GM12891 (cell line): ENCODE measurements at regions not wholly inside any gene's neighbourhood (a gene's known extent, or its start where the extent isn't known, plus 50 kb on each side); places are given as distances from the start of the nearest gene placed in this dataset.

ENCODE experiments used
- PAX5 ChIP-seq: IDR thresholded peaks from 2 replicates; pipeline ENCODE4 v1.6.1; 2011; ENCODE audit warnings: low read length, moderate library complexity, mild to moderate bottlenecking; ENCODE audit not compliant: insufficient read depth, severe bottlenecking
- POLR2A ChIP-seq: IDR thresholded peaks from 2 replicates; pipeline ENCODE4 v1.6.1; 2011; ENCODE audit warnings: low read depth, low read length, control low read depth
- POLR2AphosphoS5 ChIP-seq: IDR thresholded peaks from 2 replicates; pipeline ENCODE4 v1.6.1; 2011; ENCODE audit warnings: low read depth, low read length, control low read depth
- SPI1 ChIP-seq: IDR thresholded peaks from 2 replicates; pipeline ENCODE4 v1.6.1; 2011; ENCODE audit warnings: low read depth, low read length, control low read depth
- TAF1 ChIP-seq: IDR thresholded peaks from 2 replicates; pipeline ENCODE4 v1.6.1; 2011; ENCODE audit warnings: low read depth, low read length, control low read depth

DNA sequence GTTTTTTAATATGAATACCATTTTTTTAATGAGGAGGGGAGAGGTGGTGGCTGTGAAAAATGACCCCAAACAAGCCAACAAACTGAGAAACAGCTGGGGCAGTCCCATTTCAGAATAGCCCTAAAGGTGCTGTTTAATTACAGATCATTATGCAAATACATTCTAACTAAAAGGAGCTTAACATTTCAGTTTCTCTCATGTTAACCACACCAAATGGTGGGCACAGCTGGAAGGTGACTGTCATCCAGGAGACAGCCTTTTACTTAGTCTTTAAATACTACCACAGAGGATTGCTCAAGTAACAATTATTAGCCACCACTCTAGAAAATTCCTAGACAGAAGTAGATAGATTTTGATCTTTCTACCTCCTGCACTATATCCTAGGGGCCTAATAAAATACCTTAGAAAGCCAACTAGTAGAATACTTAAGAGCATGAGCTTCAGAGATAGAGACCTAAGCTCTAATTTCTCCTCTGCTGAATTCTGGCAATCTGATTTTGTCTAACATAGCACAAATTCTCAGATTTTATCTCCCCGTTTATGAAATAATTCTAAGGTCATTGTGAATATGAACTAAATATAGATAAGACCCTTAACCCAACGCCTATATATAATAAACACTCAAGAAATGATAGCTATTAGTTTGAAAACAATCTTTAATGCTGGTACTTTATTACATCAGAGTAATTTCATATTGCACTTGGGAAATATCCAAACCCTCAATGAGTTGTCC, 615.1 kb upstream of the NRSN1 start:
- TF ChIP-seq POLR2A: no peak
- TF ChIP-seq POLR2AphosphoS5: no peak
- no peak for TF ChIP-seq TAF1
- no peak for TF ChIP-seq SPI1
- TF ChIP-seq PAX5: no peak
